GM12892 (cell line): ENCODE measurements at regions not wholly inside any gene's neighbourhood (a gene's known extent, or its start where the extent isn't known, plus 50 kb on each side); places are given as distances from the start of the nearest gene placed in this dataset.

Source experiments
- POLR2A ChIP-seq: IDR thresholded peaks from 2 replicates; pipeline ENCODE4 v1.6.1; 2011; ENCODE audit warnings: low read depth, low read length, control low read depth
- POLR2AphosphoS5 ChIP-seq: IDR thresholded peaks from 2 replicates; pipeline ENCODE4 v1.6.1; 2011; ENCODE audit warnings: low read depth, low read length, control low read depth
- TAF1 ChIP-seq: IDR thresholded peaks from 2 replicates; pipeline ENCODE4 v1.6.1; 2011; ENCODE audit warnings: low read depth, mild to moderate bottlenecking, control low read depth, low read length, borderline replicate concordance

GRCh38 chr2:133906926-133907325 is 338.7 kb upstream of the NCKAP5 start:
- TF ChIP-seq POLR2A (no peak), TAF1 (no peak), POLR2AphosphoS5 (no peak)
